ENCODE measurements at regions not wholly inside any gene's neighbourhood (a gene's known extent, or its start where the extent isn't known, plus 50 kb on each side); places are given as distances from the start of the nearest gene placed in this dataset.

DNA sequence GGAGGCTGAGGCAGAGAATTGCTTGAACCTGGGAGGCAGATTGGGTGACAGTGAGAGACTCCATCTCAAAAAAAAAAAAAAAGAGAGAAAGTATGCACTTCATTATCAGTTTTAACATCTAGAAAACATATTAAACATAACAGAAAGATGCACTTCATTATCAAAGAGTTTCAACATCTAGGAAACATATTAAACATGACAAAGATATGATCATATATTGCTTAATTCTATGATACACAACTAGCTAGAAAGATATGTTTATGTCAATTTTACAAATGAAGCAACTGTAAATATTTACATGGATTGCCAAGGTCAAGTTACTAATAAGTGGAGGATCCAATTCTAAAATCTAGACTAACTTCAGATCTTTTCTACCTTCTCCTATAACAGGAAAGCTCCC is 50.4 kb upstream of the CTSC start:
- H3K36me3 ChIP-seq (ENCODE audit: control insufficient read depth, insufficient read depth, low read length), result no peaks in the 10 kb centered on the region
- H3K27ac ChIP-seq (ENCODE audit: low read depth, low read length), result no peak overlapping the region
- no peaks in the 10 kb centered on the region for H3K4me1 ChIP-seq (ENCODE audit: control insufficient read depth, insufficient read depth, low read length)
- DNase-seq (ENCODE audit: low read depth in 4 of 6, low spot score in 6 of 6), result no peak
- H3K9me3 ChIP-seq (ENCODE audit: control insufficient read depth, insufficient read depth, low read length), result no peaks in the 10 kb centered on the region
- no peak overlapping the region for H3K4me3 ChIP-seq (ENCODE audit: low read depth, low read length)
- H3K27me3 ChIP-seq (ENCODE audit: control insufficient read depth, insufficient read depth, low read length), result no peaks in the 10 kb centered on the region
